ENCODE measurements at regions not wholly inside any gene's neighbourhood (a gene's known extent, or its start where the extent isn't known, plus 50 kb on each side); places are given as distances from the start of the nearest gene placed in this dataset.
"Not testable (repeated sequence)": the region's sequence is repeated elsewhere in the genome, so short reads cannot be mapped to it uniquely, and the experiment has no call there.

- no peak for DNase-seq (ENCODE audit: low read depth in 2 of 2)
These were observed 1261.2 kb upstream of the SLC39A10 start for GRCh38 chr2:194395818-194396217.

GRCh38 chr2:194385376-194385775 lies 1271.7 kb upstream of the SLC39A10 start:
- DNase-seq (ENCODE audit: low read depth in 2 of 2): no peak

GRCh38 chr2:194383401-194383800 lies 1273.6 kb upstream of the SLC39A10 start:
- DNase-seq (ENCODE audit: low read depth in 2 of 2): peak in 1 of 2 donors; percentile 0

GRCh38 chr2:194382221-194382620 lies 1274.8 kb upstream of the SLC39A10 start:
- no peak for DNase-seq (ENCODE audit: low read depth in 2 of 2)

- no peak for DNase-seq (ENCODE audit: low read depth in 2 of 2)
These were observed 1277.0 kb upstream of the SLC39A10 start for GRCh38 chr2:194380011-194380410.

- DNase-seq (ENCODE audit: low read depth in 2 of 2): not testable (repeated sequence)
These were observed 1289.6 kb upstream of the SLC39A10 start for GRCh38 chr2:194367390-194367789.

GRCh38 chr2:194363878-194364277 lies 1293.1 kb upstream of the SLC39A10 start:
- no peak for DNase-seq (ENCODE audit: low read depth in 2 of 2)

- DNase-seq (ENCODE audit: low read depth in 2 of 2): no peak
These were observed 1293.7 kb upstream of the SLC39A10 start for GRCh38 chr2:194363295-194363694.

- no peak for DNase-seq (ENCODE audit: low read depth in 2 of 2)
These were observed 1304.5 kb upstream of the SLC39A10 start for GRCh38 chr2:194352505-194352904.

GRCh38 chr2:194346193-194346592 lies 1310.8 kb upstream of the SLC39A10 start:
- DNase-seq (ENCODE audit: low read depth in 2 of 2): no peak

GRCh38 chr2:194345347-194345746 lies 1311.7 kb upstream of the SLC39A10 start:
- no peak for DNase-seq (ENCODE audit: low read depth in 2 of 2)

- DNase-seq (ENCODE audit: low read depth in 2 of 2): no peak
These were observed 1313.9 kb upstream of the SLC39A10 start for GRCh38 chr2:194343167-194343566.

- DNase-seq (ENCODE audit: low read depth in 2 of 2): no peak
These were observed 1324.1 kb upstream of the SLC39A10 start for GRCh38 chr2:194332799-194333490.

GRCh38 chr2:194328456-194328855 lies 1328.6 kb upstream of the SLC39A10 start:
- DNase-seq (ENCODE audit: low read depth in 2 of 2): no peak

- DNase-seq (ENCODE audit: low read depth in 2 of 2): no peak
These were observed 1329.7 kb upstream of the SLC39A10 start for GRCh38 chr2:194327196-194327888.

- no peak for DNase-seq (ENCODE audit: low read depth in 2 of 2)
These were observed 1333.3 kb upstream of the SLC39A10 start for GRCh38 chr2:194323740-194324139.

GRCh38 chr2:194320520-194320919 lies 1336.5 kb upstream of the SLC39A10 start:
- no peak for DNase-seq (ENCODE audit: low read depth in 2 of 2)

GRCh38 chr2:194319222-194319992 lies 1337.6 kb upstream of the SLC39A10 start:
- no peak for DNase-seq (ENCODE audit: low read depth in 2 of 2)

GRCh38 chr2:194314042-194314441 lies 1343.0 kb upstream of the SLC39A10 start:
- no peak for DNase-seq (ENCODE audit: low read depth in 2 of 2)

GRCh38 chr2:194304191-194304590 lies 1352.8 kb upstream of the SLC39A10 start:
- no peak for DNase-seq (ENCODE audit: low read depth in 2 of 2)

GRCh38 chr2:194301946-194302345 lies 1355.1 kb upstream of the SLC39A10 start:
- DNase-seq (ENCODE audit: low read depth in 2 of 2): no peak

GRCh38 chr2:194294156-194294555 lies 1362.9 kb upstream of the SLC39A10 start:
- no peak for DNase-seq (ENCODE audit: low read depth in 2 of 2)

Measured in dermis microvascular lymphatic vessel endothelial cell (primary cell).